Upper lobe of right lung (tissue), 1 donor: ENCODE measurements at regions not wholly inside any gene's neighbourhood (a gene's known extent, or its start where the extent isn't known, plus 50 kb on each side); places are given as distances from the start of the nearest gene placed in this dataset.

Experiments
- ATAC-seq: fragments of 200-7000 bp; cut with Tn5 transposase; one replicate; pipeline ENCODE4 v1.9.1; 2020; ENCODE audit warnings: mild to moderate bottlenecking, moderate library complexity
- DNase-seq: peaks from one replicate; pipeline ENCODE4 v3.0.0-alpha.2; 2020
- H3K27ac ChIP-seq: fragments of 200-600 bp; one replicate; pipeline ENCODE4 v1.8.0; 2022
- H3K27me3 ChIP-seq: fragments of 200-600 bp; one replicate; pipeline ENCODE4 v1.8.0; 2022; ENCODE audit warnings: mild to moderate bottlenecking
- H3K36me3 ChIP-seq: fragments of 200-600 bp; one replicate; pipeline ENCODE4 v1.8.0; 2022
- H3K4me1 ChIP-seq: fragments of 200-600 bp; one replicate; pipeline ENCODE4 v1.8.0; 2022
- H3K4me3 ChIP-seq: fragments of 200-600 bp; one replicate; pipeline ENCODE4 v1.8.0; 2022; ENCODE audit warnings: mild to moderate bottlenecking
- H3K9me3 ChIP-seq: fragments of 200-600 bp; one replicate; pipeline ENCODE4 v1.8.0; 2022
- intact Hi-C: fragments of 100-400 bp; cut with DNase I; formaldehyde crosslinking; loops from one replicate; pipeline ENCODE4 v1.11.0; 2022
- TF ChIP-seq, protein P1 (sequence below): fragments of 200-600 bp; IDR thresholded peaks from one replicate; pipeline ENCODE4 v1.8.0; 2022; ENCODE audit warnings: antibody characterized with exemption
- donor health status: DM: no; HTN: yes; CAD: no; lungs with severe emphysema.

GRCh38 chr17:77654296-77654695 lies 304.2 kb upstream of the TNRC6C start:
- H3K4me1 ChIP-seq, result no peaks in the 10 kb centered on the region
- TF ChIP-seq, protein P1, sequence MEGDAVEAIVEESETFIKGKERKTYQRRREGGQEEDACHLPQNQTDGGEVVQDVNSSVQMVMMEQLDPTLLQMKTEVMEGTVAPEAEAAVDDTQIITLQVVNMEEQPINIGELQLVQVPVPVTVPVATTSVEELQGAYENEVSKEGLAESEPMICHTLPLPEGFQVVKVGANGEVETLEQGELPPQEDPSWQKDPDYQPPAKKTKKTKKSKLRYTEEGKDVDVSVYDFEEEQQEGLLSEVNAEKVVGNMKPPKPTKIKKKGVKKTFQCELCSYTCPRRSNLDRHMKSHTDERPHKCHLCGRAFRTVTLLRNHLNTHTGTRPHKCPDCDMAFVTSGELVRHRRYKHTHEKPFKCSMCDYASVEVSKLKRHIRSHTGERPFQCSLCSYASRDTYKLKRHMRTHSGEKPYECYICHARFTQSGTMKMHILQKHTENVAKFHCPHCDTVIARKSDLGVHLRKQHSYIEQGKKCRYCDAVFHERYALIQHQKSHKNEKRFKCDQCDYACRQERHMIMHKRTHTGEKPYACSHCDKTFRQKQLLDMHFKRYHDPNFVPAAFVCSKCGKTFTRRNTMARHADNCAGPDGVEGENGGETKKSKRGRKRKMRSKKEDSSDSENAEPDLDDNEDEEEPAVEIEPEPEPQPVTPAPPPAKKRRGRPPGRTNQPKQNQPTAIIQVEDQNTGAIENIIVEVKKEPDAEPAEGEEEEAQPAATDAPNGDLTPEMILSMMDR, result no peak
- peaks cover 14% of the 10 kb centered on the region for H3K27me3 ChIP-seq
- no peak overlapping the region for H3K27ac ChIP-seq
- no peak for ATAC-seq
- peak; percentile 25 for DNase-seq
- H3K9me3 ChIP-seq, result no peaks in the 10 kb centered on the region
- no peak overlapping the region for H3K4me3 ChIP-seq
- intact Hi-C loops, result no loop called here
- H3K36me3 ChIP-seq, result no peaks in the 10 kb centered on the region

- Histone ChIP-seq H3K4me3 (no peak overlapping the region), H3K36me3 (no peaks in the 10 kb centered on the region), H3K4me1 (no peaks in the 10 kb centered on the region), H3K9me3 (no peaks in the 10 kb centered on the region), H3K27ac (no peak overlapping the region), H3K27me3 (peaks cover 14% of the 10 kb centered on the region)
- ATAC-seq (no peak), DNase-seq (peak; percentile 11)
- intact Hi-C loops, result no loop called here
- TF ChIP-seq, protein P1, result no peak
These were observed 303.7 kb upstream of the TNRC6C start for GRCh38 chr17:77654850-77655249.

GRCh38 chr17:77656054-77656453 lies 302.4 kb upstream of the TNRC6C start:
- intact Hi-C loops, result no loop called here
- Histone ChIP-seq H3K9me3 (no peaks in the 10 kb centered on the region), H3K4me3 (no peak overlapping the region), H3K27ac (no peak overlapping the region), H3K36me3 (no peaks in the 10 kb centered on the region), H3K27me3 (peaks cover 14% of the 10 kb centered on the region), H3K4me1 (no peaks in the 10 kb centered on the region)
- peak; percentile 40 for DNase-seq
- ATAC-seq, result no peak
- TF ChIP-seq, protein P1, result no peak

DNA sequence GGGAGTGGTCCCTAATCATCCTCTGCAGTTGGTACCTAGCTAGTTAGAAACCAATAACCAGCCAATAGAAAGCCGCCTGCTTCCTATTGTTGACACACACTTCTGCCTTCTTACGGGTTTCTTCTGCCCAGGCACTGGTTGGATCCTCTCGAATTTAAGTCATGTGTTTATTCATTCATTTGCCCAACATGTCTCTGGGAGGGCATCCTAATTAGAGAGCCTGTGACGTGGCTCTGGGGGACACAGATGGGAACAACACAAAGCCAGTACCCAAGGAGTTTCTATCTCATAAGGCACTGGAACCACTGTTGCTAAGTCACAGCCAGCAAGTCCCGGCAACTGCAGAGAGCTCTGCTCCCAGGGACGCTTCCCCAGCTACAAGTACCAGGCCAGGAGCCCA lies 300.7 kb upstream of the TNRC6C start:
- H3K4me1 ChIP-seq, result no peaks in the 10 kb centered on the region
- no peaks in the 10 kb centered on the region for H3K9me3 ChIP-seq
- TF ChIP-seq, protein P1, result no peak
- no peak overlapping the region for H3K4me3 ChIP-seq
- intact Hi-C loops, result no loop called here
- H3K27ac ChIP-seq, result no peak overlapping the region
- peaks cover 14% of the 10 kb centered on the region for H3K27me3 ChIP-seq
- no peak for DNase-seq
- no peak for ATAC-seq
- no peaks in the 10 kb centered on the region for H3K36me3 ChIP-seq

DNA sequence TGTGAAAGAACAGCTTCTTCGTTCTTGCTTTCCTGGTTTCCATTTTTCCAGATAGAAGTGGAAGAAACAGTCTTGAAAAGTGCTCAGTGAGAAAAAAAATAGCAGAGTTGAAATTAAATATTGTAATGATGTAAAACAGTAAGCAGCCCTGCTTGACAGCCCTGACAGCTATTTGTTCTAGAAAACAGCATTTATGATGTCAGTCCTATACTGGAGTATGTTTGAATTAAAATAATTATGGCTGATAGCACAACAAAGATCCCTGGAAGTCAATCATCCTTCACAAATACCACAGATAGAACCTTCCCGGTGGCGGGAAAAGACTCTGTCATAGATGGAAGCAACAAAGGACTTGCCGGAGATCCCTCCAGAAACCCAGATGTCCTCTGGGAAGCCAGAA lies 298.0 kb upstream of the TNRC6C start:
- Histone ChIP-seq H3K36me3 (no peaks in the 10 kb centered on the region), H3K4me3 (no peak overlapping the region), H3K9me3 (no peaks in the 10 kb centered on the region), H3K27me3 (peaks cover 7% of the 10 kb centered on the region), H3K4me1 (no peaks in the 10 kb centered on the region), H3K27ac (no peak overlapping the region)
- intact Hi-C loops, result no loop called here
- DNase-seq, result no peak
- TF ChIP-seq, protein P1, result no peak
- no peak for ATAC-seq

GRCh38 chr17:77662833-77663232 lies 295.7 kb upstream of the TNRC6C start:
- Histone ChIP-seq H3K36me3 (no peaks in the 10 kb centered on the region), H3K4me1 (no peaks in the 10 kb centered on the region), H3K9me3 (no peaks in the 10 kb centered on the region), H3K27ac (no peak overlapping the region), H3K27me3 (no peaks in the 10 kb centered on the region), H3K4me3 (no peak overlapping the region)
- ATAC-seq (no peak), DNase-seq (peak; percentile 39)
- TF ChIP-seq, protein P1, result no peak
- intact Hi-C loops, result no loop called here
